SK-N-SH treated with all-trans-retinoic acid at 6 μM for 48 hours (cell line): ENCODE measurements at regions not wholly inside any gene's neighbourhood (a gene's known extent, or its start where the extent isn't known, plus 50 kb on each side); places are given as distances from the start of the nearest gene placed in this dataset.

Source experiments
- ATAC-seq: fragments of 200-7000 bp; cut with Tn5 transposase; 3 replicates; pipeline ENCODE4 v1.9.1; 2020; ENCODE audit warnings: mild to moderate bottlenecking, moderate library complexity
- ARNTL ChIP-seq: fragments of 450-650 bp; formaldehyde crosslinking; IDR thresholded peaks from 2 replicates; pipeline ENCODE4 v1.5.0; 2020; ENCODE audit warnings: low read depth, mild to moderate bottlenecking, moderate library complexity, borderline replicate concordance
- CREB5 ChIP-seq: fragments of 250-450 bp; sonication (Bioruptor Pico); IDR thresholded peaks from 2 replicates; pipeline ENCODE4 v1.5.1; 2020; ENCODE audit warnings: low read depth, mild to moderate bottlenecking, moderate library complexity
- CSDC2 ChIP-seq: fragments of 250-450 bp; sonication (Bioruptor Pico); IDR thresholded peaks from 2 replicates; pipeline ENCODE4 v1.5.0; 2020; ENCODE audit warnings: mild to moderate bottlenecking, moderate library complexity
- CSRNP3 ChIP-seq: fragments of 250-450 bp; sonication (Bioruptor Pico); IDR thresholded peaks from 2 replicates; pipeline ENCODE4 v1.5.1; 2021; ENCODE audit warnings: mild to moderate bottlenecking, moderate library complexity
- ESRRG ChIP-seq: fragments of 250-450 bp; sonication (Bioruptor Pico); IDR thresholded peaks from 2 replicates; pipeline ENCODE4 v1.6.1; 2021; ENCODE audit warnings: mild to moderate bottlenecking
- GLIS3 ChIP-seq: fragments of 250-450 bp; sonication (Bioruptor Pico); IDR thresholded peaks from 2 replicates; pipeline ENCODE4 v1.5.0; 2020; ENCODE audit warnings: mild to moderate bottlenecking, moderate library complexity
- ISL1 ChIP-seq: fragments of 250-450 bp; sonication (Bioruptor Pico); IDR thresholded peaks from 2 replicates; pipeline ENCODE4 v2.1.2; 2022; ENCODE audit warnings: mild to moderate bottlenecking, moderate library complexity
- PATZ1 ChIP-seq: fragments of 250-450 bp; sonication (Bioruptor Pico); IDR thresholded peaks from 2 replicates; pipeline ENCODE4 v1.8.0; 2020; ENCODE audit warnings: mild to moderate bottlenecking, moderate library complexity, borderline replicate concordance
- POU6F1 ChIP-seq: fragments of 250-450 bp; sonication (Bioruptor Pico); IDR thresholded peaks from 2 replicates; pipeline ENCODE4 v1.8.0; 2021; ENCODE audit warnings: low read depth, mild to moderate bottlenecking, moderate library complexity, borderline replicate concordance
- PPARA ChIP-seq: fragments of 250-450 bp; sonication (Bioruptor Pico); IDR thresholded peaks from 2 replicates; pipeline ENCODE4 v1.5.0; 2020; ENCODE audit warnings: mild to moderate bottlenecking, borderline replicate concordance
- RARB ChIP-seq: fragments of 250-450 bp; sonication (Bioruptor Pico); IDR thresholded peaks from 2 replicates; pipeline ENCODE4 v1.8.0; 2021; ENCODE audit warnings: mild to moderate bottlenecking, moderate library complexity
- SNAI2 ChIP-seq: fragments of 250-450 bp; sonication (Bioruptor Pico); IDR thresholded peaks from 2 replicates; pipeline ENCODE4 v1.5.0; 2020; ENCODE audit warnings: mild to moderate bottlenecking, moderate library complexity
- TCF4 ChIP-seq: fragments of 250-450 bp; sonication (Bioruptor Pico); IDR thresholded peaks from 2 replicates; pipeline ENCODE4 v1.8.0; 2021; ENCODE audit warnings: mild to moderate bottlenecking, moderate library complexity, borderline replicate concordance
- TOX ChIP-seq: fragments of 250-450 bp; sonication (Bioruptor Pico); IDR thresholded peaks from 2 replicates; pipeline ENCODE4 v1.8.0; 2021; ENCODE audit warnings: mild to moderate bottlenecking, moderate library complexity, borderline replicate concordance
- TSHZ2 ChIP-seq: fragments of 250-450 bp; sonication (Bioruptor Pico); IDR thresholded peaks from 2 replicates; pipeline ENCODE4 v1.5.0; 2020; ENCODE audit warnings: mild to moderate bottlenecking, moderate library complexity
- ZC3H10 ChIP-seq: fragments of 250-450 bp; sonication (Bioruptor Pico); IDR thresholded peaks from 2 replicates; pipeline ENCODE4 v1.5.1; 2021; ENCODE audit warnings: mild to moderate bottlenecking, moderate library complexity
- ZFP3 ChIP-seq: fragments of 250-450 bp; sonication (Bioruptor Pico); IDR thresholded peaks from 2 replicates; pipeline ENCODE4 v1.5.0; 2020; ENCODE audit warnings: mild to moderate bottlenecking, moderate library complexity
- ZFP30 ChIP-seq: fragments of 450-650 bp; formaldehyde crosslinking; IDR thresholded peaks from 2 replicates; pipeline ENCODE4 v1.5.0; 2022; ENCODE audit warnings: mild to moderate bottlenecking, moderate library complexity
- ZNF565 ChIP-seq: fragments of 450-650 bp; formaldehyde crosslinking; conservative IDR thresholded peaks from 2 replicates; pipeline ENCODE4 v1.5.0; 2020; ENCODE audit warnings: low read depth, mild to moderate bottlenecking, moderate library complexity
- ZNF70 ChIP-seq: fragments of 450-650 bp; formaldehyde crosslinking; IDR thresholded peaks from 2 replicates; pipeline ENCODE4 v1.5.0; 2020; ENCODE audit warnings: mild to moderate bottlenecking, moderate library complexity
- ZNF8 ChIP-seq: fragments of 450-650 bp; formaldehyde crosslinking; IDR thresholded peaks from 2 replicates; pipeline ENCODE4 v1.5.0; 2020; ENCODE audit warnings: mild to moderate bottlenecking, moderate library complexity

GRCh38 chr16:8372141-8372540, 218.2 kb downstream of the TMEM114 start:
- TF ChIP-seq GLIS3 (CRISPR knock-in tag) (no peak), ARNTL (no peak), TOX (CRISPR knock-in tag) (no peak), ZFP30 (CRISPR knock-in tag) (no peak), SNAI2 (no peak), TCF4 (CRISPR knock-in tag) (no peak), CSDC2 (CRISPR knock-in tag) (no peak), PATZ1 (CRISPR knock-in tag) (no peak), RARB (CRISPR knock-in tag) (no peak), POU6F1 (CRISPR knock-in tag) (no peak), ZNF565 (CRISPR knock-in tag) (no peak), ZNF70 (CRISPR knock-in tag) (no peak), ZFP3 (CRISPR knock-in tag) (no peak), ZC3H10 (CRISPR knock-in tag) (no peak), ZNF8 (CRISPR knock-in tag) (no peak), ESRRG (CRISPR knock-in tag) (no peak), CREB5 (CRISPR knock-in tag) (no peak), ISL1 (no peak)
- ATAC-seq = no peak

GRCh38 chr16:8370374-8371270, 219.7 kb downstream of the TMEM114 start:
- no peak for ATAC-seq
- TF ChIP-seq PPARA (no peak), RARB (CRISPR knock-in tag) (no peak), ZNF8 (CRISPR knock-in tag) (no peak), ZFP30 (CRISPR knock-in tag) (no peak), ZNF70 (CRISPR knock-in tag) (no peak), PATZ1 (CRISPR knock-in tag) (no peak), ARNTL (no peak), CSRNP3 (no peak), TSHZ2 (CRISPR knock-in tag) (no peak), ESRRG (CRISPR knock-in tag) (no peak), SNAI2 (no peak), ZFP3 (CRISPR knock-in tag) (no peak), ZC3H10 (CRISPR knock-in tag) (no peak), ISL1 (no peak), TOX (CRISPR knock-in tag) (no peak), CREB5 (CRISPR knock-in tag) (no peak)
